ENCODE measurements at regions not wholly inside any gene's neighbourhood (a gene's known extent, or its start where the extent isn't known, plus 50 kb on each side); places are given as distances from the start of the nearest gene placed in this dataset.

DNA sequence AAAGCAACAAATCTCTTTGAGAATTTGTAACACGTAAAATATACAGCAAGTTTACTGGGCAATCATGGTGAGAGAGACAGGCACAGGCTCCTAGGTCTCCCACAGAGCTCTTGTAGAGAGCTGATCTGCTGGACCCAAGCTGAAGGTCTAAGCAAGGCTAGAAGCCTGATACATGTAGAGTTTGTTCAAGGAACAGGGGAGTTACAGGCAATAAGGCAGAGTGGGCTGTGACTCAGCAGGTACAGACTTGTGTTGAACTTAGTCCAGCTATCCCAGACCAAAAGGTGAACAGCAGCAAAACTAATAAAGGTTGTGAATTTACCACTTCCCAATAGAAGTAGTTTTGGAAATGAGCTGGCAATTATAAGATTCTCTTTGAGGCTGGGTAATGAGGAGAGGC lies 273.6 kb downstream of the GRIN2B start:
- intact Hi-C loops (cut with DNase I): no loop called here
- no peak for DNase-seq

DNA sequence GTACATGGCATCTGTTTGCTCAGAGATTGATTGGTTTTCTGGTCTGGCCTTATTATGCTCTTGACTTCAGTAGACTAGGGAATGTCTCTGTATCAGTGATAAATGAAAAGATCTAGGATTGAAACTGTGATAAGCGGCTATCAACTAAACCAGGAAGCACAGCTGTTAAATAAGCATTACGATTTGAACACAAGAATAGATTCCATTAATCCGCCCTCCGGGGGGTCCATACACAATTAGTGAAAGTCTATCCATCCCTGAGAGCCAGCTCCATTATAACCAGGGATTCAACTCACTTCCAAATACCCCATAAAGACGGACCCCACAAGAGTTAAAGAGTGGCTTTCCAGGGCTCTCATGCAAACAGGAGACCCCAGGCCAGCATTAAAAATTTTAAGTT lies 279.0 kb downstream of the GRIN2B start:
- intact Hi-C loops (cut with DNase I): no loop called here

DNA sequence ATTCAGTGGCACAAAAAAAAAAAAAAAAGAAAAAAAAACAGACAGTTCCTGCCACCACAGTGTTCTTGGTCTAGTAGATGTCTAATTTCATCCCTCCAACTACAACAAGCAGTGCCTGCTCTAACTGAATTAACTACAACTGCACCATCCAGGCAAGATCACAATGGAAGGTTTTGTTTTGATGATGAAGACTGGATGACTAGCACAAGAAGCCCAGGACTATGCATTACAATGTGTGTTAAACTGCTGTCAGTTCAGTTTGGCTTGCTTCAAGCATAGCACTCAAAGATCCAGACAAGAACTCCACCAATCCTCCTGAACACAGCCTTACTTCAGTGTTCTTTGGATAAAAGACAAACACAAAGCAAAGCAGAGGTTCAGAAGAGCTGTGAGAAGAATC lies 279.9 kb downstream of the GRIN2B start:
- no peak for DNase-seq
- intact Hi-C loops (cut with DNase I): no loop called here

More for the DNA sequence above, 279.0 kb downstream of the GRIN2B start:
- DNase-seq: no peak

DNA sequence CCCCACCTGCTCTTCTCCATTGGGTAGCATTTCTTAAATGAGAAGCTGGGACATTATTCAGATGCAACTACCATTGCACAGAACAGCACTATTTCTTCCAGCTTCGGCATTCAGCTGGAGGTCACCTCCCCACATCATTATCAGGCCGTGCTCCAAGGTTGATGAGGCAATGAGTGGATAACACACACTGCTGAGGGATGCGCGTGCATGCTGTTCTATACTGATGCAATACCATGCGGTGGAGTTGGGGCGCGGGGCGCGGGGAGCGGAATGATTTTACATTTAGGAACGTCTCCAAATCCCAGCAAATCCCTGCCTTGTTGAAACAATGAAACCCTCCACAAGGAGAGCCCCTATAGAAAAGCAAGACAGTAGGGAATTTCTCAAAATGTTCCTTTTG lies 283.4 kb downstream of the GRIN2B start:
- intact Hi-C loops (cut with DNase I): no loop called here

DNA sequence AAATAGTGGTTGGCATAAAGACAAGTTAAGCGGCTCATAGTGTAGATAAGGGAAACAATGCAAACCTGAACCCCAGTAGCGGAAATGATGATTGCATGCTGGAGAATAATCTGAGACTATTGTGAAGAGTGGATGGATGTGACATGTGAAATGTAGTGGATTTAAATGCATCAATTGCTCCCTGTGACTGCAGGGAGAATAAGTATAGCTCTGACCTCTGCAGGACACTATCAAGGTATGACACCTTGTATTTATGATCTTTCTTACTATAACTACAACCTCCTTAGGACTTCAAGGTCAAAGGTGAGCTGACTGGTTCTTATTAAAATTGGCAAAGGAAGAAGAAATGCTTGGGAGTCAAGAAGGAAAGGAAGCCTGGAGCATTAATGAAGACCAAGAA lies 285.6 kb downstream of the GRIN2B start:
- intact Hi-C loops (cut with DNase I): no loop called here
- no peak for DNase-seq

More for the DNA sequence above, 283.4 kb downstream of the GRIN2B start:
- DNase-seq: no peak

DNA sequence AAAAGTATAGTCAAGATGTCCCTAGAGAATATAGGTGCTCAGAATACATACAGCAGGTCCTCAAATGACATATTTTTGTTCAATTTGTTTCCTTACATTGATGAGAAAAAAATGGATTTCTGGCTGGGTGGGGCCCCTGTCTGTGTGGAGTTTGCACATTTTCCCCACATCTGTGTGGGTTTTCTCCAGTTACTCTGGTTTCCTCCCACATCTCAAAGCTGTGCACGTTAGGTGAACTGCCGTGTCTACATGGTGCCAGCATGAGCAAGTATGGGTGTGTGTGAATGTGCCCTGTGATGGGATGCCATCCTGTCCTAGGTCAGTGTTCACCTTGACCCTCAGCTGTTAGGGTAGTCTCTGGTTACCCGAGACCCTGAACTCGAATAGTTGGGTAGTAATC lies 289.1 kb downstream of the GRIN2B start:
- intact Hi-C loops (cut with DNase I): no loop called here
- peak in 24 of 42 donors; percentile 7 to 71 (median 33) for DNase-seq

DNA sequence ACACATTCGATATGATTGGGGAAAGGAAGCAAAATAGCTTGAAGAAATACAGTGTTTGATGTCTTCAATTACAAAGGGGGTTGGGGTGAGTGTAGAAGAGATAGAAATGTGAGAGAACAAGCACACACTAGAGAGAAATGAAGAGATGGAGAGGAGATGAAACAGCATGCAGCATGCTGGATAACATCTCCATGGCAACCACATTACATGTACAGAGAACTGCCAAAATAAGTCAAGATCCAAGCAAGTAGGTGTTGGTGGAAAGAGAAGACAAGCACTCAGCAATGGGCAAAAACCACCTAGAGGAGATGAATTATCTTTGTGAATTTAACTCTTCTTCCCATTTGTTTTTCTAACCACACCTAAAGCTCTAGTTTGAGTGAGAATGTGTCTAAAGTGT lies 289.8 kb downstream of the GRIN2B start:
- DNase-seq: peak in 8 of 42 donors; percentile 10 to 62 (median 32)
- intact Hi-C loops (cut with DNase I): no loop called here

DNA sequence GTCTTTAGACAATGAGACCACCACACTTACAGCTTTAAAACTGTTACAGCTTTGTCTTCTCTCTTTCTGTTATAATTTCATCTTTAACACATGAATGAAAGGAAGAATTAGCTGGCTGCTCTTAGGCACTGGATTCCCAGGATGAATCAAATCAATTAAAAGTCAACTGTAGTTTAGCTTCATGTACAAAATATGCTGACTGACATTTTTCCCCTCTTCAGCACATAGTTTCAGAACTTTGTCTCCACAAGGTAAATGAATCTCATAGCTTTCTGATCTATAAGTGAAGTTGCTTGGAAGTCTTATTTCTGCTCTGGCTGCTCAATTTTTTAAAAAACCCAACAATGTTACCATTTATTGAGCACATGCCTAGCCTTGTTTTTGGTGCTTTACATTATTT lies 293.8 kb downstream of the GRIN2B start:
- DNase-seq: no peak
- intact Hi-C loops (cut with DNase I): no loop called here

DNA sequence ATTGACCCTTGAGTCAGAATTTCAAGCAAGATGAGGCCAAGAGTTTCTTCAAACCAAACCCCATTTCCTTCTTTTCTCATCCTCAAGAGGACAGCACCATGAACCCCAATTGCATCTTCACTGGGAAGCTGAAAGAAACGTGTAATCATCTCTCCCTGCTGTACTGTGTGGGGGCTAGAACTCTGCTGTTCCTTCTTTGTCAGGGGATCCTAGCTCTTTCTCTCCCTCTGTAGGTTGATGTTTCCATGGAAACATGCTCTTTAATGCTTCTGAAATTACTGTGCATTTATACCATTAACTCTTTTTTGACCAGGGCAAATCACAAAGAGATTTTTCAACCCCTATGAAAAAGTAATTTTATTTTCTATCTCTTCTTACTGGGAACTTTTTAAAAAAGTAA lies 295.1 kb downstream of the GRIN2B start:
- intact Hi-C loops (cut with DNase I): no loop called here
- peak in 15 of 42 donors; percentile 9 to 68 (median 38) for DNase-seq

DNA sequence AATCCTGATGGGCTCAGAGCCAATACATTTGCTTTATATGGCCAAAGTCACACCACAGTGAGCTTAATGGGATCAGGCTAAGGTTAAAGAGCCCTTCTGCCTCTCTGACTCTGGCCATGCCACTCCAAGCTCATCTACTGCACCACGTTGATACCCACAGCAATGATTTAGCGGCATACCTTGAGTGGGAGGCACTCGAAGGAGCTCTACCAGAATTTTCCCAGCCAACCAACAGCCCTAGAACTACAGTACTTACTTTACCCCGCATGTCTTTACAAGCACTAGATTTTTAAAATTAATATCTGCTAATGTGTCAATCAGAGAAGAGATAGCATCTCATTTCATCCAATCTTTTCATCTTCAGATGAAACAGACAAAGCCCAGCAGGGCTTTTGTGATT lies 300.5 kb downstream of the GRIN2B start:
- DNase-seq: peak in 12 of 42 donors; percentile 16 to 60 (median 34)
- intact Hi-C loops (cut with DNase I): no loop called here

DNA sequence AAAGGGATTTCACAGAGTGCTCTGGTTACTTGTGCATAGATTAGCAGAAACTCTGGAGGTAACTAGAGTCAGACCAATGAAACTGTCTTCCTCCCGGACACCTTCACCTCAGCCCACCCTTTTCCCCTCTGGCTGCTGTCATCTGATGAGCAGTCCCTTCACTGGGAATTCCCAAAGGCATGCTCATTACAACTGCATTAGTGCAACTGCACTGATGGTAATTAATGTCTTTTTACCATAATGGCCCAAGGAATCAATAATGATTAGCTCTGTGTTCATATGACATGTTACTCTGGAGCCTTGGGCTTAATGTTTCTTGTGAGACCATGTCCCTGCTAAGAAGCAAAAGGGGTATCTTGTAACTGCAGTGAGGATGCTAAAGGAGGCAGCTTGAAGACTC lies 304.5 kb downstream of the GRIN2B start:
- DNase-seq: no peak
- intact Hi-C loops (cut with DNase I): no loop called here

DNA sequence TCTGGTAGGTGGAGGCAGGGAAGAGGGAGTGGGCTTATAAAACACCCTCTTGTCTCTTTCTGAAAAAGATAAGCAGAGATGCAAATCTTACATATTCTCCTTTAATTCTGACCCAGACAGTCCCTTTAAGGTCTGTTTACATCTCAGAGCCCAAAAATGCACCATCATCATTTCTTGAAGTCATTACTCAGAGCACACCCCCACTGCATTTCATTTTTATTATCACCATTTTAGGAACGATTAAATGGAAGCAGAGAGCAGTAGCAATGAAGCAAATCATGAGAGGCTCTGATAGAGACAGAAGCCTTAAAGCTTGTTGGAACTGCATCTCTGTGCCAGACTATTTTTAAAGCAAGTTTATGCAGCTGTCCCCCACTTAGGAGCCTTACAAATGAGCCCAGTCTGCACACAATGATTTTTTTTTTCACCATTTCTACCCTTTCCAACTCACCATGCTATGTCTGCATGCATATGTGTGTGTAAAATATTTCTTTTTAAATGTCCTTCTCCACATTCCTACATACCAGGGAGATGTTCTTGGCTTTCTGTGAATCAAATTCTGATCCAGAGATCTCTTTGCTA lies 311.0 kb downstream of the GRIN2B start:
- no peak for DNase-seq

DNA sequence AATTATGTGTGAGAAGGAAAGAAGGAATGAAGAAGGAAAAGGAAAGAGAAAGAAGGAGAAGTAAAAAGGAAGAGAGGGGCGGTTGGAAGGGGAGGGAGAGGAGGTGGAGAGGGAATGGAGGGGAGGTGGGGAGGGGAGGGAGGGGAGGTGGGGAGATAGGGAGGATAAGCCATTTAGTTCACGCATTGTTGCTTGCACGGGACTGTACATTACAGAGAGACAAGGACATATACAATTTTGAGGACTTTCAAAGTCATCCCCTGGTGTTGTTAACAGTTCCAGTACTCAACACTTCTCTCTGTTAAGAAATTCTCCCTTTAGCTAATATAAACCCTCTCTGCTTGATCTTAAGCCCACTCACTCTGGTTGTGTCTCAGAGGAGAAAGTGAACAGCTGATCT lies 312.5 kb downstream of the GRIN2B start:
- intact Hi-C loops (cut with DNase I): no loop called here
- peak in 1 of 42 donors; percentile 12 for DNase-seq

More for the DNA sequence above, 311.0 kb downstream of the GRIN2B start:
- intact Hi-C loops (cut with DNase I): no loop called here

DNA sequence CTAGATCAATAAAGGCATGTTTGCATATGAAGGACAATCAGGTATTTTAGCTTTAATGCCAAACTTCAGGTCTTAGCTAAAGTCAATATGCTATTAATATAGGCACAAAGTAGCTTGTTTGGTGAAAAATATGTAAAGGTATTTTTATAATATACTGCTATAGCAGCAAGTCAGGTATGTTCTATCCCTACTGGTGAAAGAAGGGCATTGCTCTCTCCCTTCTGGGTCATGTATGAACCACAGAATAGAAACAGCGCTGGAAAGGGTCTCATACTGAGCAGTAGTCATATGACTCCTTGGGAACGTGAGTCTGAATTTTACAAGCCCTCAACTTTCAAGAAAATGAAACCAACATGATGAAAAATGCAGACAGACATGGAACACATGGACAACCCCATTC lies 314.6 kb downstream of the GRIN2B start:
- intact Hi-C loops (cut with DNase I): no loop called here
- DNase-seq: no peak

DNA sequence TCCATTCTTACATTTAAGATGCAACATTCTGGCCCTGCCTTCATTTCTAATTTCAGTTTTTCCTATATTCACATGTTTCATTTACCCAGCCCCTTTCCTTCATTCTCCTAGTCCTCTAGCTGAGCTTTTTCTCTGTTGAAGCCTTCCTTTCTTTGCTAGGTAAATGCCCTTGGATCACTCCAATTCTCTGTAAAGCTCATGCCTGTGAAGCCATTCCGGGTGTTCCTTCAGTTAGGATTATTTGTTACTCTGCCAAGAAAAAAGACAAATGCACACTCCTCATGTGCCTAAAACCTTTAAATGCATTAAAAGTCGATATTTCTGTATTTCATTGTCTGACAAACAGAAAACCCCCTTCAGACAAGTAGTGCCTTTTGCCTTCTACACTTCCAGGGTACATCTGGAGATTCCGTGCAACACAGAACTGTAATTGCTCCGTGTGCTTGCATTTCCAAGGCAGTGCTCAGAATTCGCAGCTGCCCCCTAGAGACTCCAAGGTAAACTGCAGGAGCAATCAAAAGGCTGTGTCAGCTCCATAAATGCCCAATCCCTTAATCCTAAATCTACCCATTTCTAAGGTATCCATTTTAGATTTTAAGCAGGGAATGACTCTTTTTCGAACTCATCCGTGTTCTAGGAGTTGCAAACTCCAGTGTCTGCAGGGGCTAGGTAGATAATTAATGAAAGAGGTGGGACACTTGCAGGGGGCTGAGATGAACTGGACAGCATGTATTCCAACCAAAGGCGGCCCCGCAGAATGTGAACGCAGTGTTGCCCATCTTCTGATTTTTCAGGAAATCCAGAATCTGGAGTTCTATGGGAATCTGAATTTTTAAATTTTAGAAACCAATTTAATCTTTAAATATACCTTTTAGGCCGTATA lies 320.2 kb downstream of the GRIN2B start:
- peak in 41 of 42 donors; percentile 15 to 86 (median 63) for DNase-seq
- intact Hi-C loops (cut with DNase I): no loop called here

DNA sequence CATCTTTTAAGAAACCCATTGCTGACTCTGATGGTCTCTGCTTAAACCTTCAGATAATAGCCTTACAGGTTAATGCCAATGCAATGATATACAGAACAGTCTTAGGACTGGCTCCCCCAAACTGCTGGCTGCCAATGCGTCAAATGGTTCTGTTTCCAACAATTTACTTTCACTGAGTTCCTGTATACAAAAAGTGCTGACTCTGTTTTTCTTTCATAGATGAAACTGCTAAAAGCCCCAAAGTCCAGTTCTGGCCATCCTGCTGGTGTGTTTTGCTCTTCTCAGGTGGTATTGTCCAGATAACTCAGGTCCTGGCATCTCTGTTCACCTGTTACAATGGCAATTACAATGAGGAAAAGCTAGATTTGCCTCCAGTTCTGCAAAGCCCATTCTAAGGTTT lies 326.9 kb downstream of the GRIN2B start:
- DNase-seq: no peak
- intact Hi-C loops (cut with DNase I): no loop called here

DNA sequence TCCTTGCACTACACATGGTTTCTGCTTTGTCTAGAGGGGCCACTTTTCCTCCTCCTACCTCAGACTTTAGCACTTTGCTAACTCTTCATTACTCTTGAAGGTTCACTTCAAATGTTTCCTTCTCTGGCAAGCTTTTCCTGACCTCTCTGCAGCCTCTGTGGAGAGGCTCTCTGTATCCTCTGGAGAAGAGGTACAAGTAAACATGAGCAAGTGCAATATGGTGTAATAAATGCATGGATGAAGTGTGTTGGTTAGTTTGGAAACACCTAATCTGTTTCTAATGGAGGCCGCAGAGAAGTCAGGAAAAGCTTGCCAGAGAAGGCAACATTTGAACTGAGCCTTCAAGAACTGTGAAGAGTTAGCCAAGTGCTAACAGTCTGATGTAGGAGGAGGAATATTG lies 329.3 kb downstream of the GRIN2B start:
- intact Hi-C loops (cut with DNase I): no loop called here
- DNase-seq: no peak

DNA sequence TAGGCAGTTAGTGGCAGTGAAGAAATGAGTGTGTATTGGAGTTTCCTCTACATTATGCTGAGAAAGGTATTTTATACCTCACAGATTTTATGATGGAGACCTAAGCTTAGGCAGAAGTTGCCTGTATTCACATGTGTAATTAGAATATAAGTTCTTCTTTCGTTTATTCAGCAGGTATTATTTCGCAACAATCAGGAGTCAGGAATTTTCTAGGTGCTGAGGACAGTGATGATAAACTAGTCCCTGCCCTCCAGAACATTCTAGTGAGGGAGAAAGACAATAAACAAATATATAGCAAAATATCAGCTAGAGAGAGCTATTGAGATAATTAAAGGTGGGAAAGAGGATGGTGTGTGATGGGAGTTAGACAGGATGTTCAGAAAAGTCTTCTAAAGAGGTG lies 345.7 kb downstream of the GRIN2B start:
- DNase-seq: no peak
- intact Hi-C loops (cut with DNase I): no loop called here

DNA sequence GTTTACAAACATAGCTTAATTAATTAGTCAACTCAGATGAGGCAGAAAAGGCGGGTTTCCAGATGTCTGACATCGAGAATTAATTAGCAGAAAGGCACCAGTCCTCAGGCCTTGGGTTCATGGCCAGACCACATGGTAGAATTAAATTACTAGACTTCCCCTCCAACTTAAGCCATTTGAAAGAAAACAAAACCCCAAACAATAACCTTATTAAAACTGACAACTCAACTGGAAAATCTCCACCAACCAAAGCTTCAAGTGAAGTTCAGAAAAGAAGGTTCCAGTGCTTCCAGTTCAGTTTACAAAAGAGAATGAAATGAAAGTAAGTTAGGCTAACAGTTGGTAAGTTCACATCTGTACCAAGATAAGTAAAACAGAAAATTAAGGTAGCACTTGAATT lies 349.5 kb downstream of the GRIN2B start:
- intact Hi-C loops (cut with DNase I): no loop called here

DNA sequence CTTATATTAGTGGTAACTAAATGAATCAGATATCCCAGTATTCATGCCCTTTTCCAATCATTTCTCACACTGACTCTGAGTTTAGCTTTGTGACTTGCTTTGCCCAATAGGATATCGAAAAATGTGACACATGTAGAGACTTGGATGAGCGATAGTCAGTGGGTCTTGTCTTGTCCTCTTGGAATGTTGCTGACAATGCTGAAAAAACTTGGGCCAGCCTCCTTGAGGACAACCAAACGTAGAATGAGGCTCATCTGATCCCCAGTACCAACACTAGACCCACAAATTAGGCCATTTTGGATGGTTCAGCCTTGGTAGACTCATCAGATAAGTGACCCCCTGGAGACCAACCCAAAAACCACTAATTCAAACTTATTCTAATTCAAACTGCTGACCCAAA lies 351.0 kb downstream of the GRIN2B start:
- intact Hi-C loops (cut with DNase I): no loop called here
- no peak for DNase-seq

More for the DNA sequence above, 349.5 kb downstream of the GRIN2B start:
- DNase-seq: peak in 6 of 42 donors; percentile 11 to 48 (median 24)

DNA sequence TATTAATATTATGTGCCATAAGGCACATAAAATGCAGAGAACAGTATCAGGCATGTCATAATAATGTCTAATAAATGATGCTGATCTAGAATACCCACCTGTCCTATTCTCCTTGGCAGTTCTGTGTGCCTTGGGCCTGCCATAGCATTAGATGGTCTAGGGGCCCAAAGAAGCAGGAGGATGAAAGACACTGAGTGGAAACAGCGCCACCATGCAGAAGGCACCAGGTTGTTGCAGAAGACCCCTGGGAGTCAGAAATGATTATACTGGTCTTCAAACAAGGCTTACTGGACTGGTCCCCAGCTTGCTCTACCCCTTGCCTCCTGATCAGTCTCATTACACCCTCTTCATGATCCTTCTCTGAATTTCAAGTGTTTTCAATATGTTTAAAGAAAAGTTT lies 353.3 kb downstream of the GRIN2B start:
- no peak for DNase-seq
- intact Hi-C loops (cut with DNase I): no loop called here

Measured in head of caudate nucleus (tissue), 42 donors.